ENCODE measurements at regions not wholly inside any gene's neighbourhood (a gene's known extent, or its start where the extent isn't known, plus 50 kb on each side); places are given as distances from the start of the nearest gene placed in this dataset.
"Not testable (repeated sequence)": the region's sequence is repeated elsewhere in the genome, so short reads cannot be mapped to it uniquely, and the experiment has no call there.

- no peak for DNase-seq (ENCODE audit: low read depth in 4 of 4, low spot score in 2 of 4)
Measured at GRCh38 chr10:10055656-10056442, 961.8 kb upstream of the CELF2 start.

GRCh38 chr10:10056961-10057360 is 960.7 kb upstream of the CELF2 start:
- DNase-seq (ENCODE audit: low read depth in 4 of 4, low spot score in 2 of 4): no peak

- DNase-seq (ENCODE audit: low read depth in 4 of 4, low spot score in 2 of 4): no peak
Measured at GRCh38 chr10:10067644-10068043, 950.0 kb upstream of the CELF2 start.

- not testable (repeated sequence) for DNase-seq (ENCODE audit: low read depth in 4 of 4, low spot score in 2 of 4)
Measured at GRCh38 chr10:10074847-10075246, 942.8 kb upstream of the CELF2 start.

- DNase-seq (ENCODE audit: low read depth in 4 of 4, low spot score in 2 of 4): no peak
Measured at GRCh38 chr10:10078446-10078845, 939.2 kb upstream of the CELF2 start.

GRCh38 chr10:10092581-10092980 is 925.1 kb upstream of the CELF2 start:
- no peak for DNase-seq (ENCODE audit: low read depth in 4 of 4, low spot score in 2 of 4)

- no peak for DNase-seq (ENCODE audit: low read depth in 4 of 4, low spot score in 2 of 4)
Measured at GRCh38 chr10:10093021-10093420, 924.7 kb upstream of the CELF2 start.

- no peak for DNase-seq (ENCODE audit: low read depth in 4 of 4, low spot score in 2 of 4)
Measured at GRCh38 chr10:10094691-10095090, 923.0 kb upstream of the CELF2 start.

GRCh38 chr10:10096296-10096695 is 921.4 kb upstream of the CELF2 start:
- DNase-seq (ENCODE audit: low read depth in 4 of 4, low spot score in 2 of 4): no peak

GRCh38 chr10:10096898-10097297 is 920.8 kb upstream of the CELF2 start:
- DNase-seq (ENCODE audit: low read depth in 4 of 4, low spot score in 2 of 4): no peak

GRCh38 chr10:10101106-10101505 is 916.6 kb upstream of the CELF2 start:
- no peak for DNase-seq (ENCODE audit: low read depth in 4 of 4, low spot score in 2 of 4)

GRCh38 chr10:10110844-10111490 is 906.7 kb upstream of the CELF2 start:
- no peak for DNase-seq (ENCODE audit: low read depth in 4 of 4, low spot score in 2 of 4)

- no peak for DNase-seq (ENCODE audit: low read depth in 4 of 4, low spot score in 2 of 4)
Measured at GRCh38 chr10:10118131-10118530, 899.5 kb upstream of the CELF2 start.

GRCh38 chr10:10120671-10121070 is 897.0 kb upstream of the CELF2 start:
- DNase-seq (ENCODE audit: low read depth in 4 of 4, low spot score in 2 of 4): no peak

GRCh38 chr10:10125676-10126075 is 892.0 kb upstream of the CELF2 start:
- no peak for DNase-seq (ENCODE audit: low read depth in 4 of 4, low spot score in 2 of 4)

- DNase-seq (ENCODE audit: low read depth in 4 of 4, low spot score in 2 of 4): no peak
Measured at GRCh38 chr10:10126218-10126617, 891.5 kb upstream of the CELF2 start.

GRCh38 chr10:10128387-10128786 is 889.3 kb upstream of the CELF2 start:
- no peak for DNase-seq (ENCODE audit: low read depth in 4 of 4, low spot score in 2 of 4)

- DNase-seq (ENCODE audit: low read depth in 4 of 4, low spot score in 2 of 4): no peak
Measured at GRCh38 chr10:10130686-10131085, 887.0 kb upstream of the CELF2 start.

- no peak for DNase-seq (ENCODE audit: low read depth in 4 of 4, low spot score in 2 of 4)
Measured at GRCh38 chr10:10132009-10132408, 885.7 kb upstream of the CELF2 start.

- DNase-seq (ENCODE audit: low read depth in 4 of 4, low spot score in 2 of 4): no peak
Measured at GRCh38 chr10:10133281-10133680, 884.4 kb upstream of the CELF2 start.

GRCh38 chr10:10138685-10139084 is 879.0 kb upstream of the CELF2 start:
- no peak for DNase-seq (ENCODE audit: low read depth in 4 of 4, low spot score in 2 of 4)

- no peak for DNase-seq (ENCODE audit: low read depth in 4 of 4, low spot score in 2 of 4)
Measured at GRCh38 chr10:10141782-10142382, 875.8 kb upstream of the CELF2 start.

All from left renal cortex interstitium (tissue), 4 donors.